Testis (tissue), 2 donors: ENCODE measurements at regions not wholly inside any gene's neighbourhood (a gene's known extent, or its start where the extent isn't known, plus 50 kb on each side); places are given as distances from the start of the nearest gene placed in this dataset.

Source experiments
- CTCF ChIP-seq, 3 experiments: fragments of 450-650 bp in 2 of 3; fragments of 200-600 bp in 1 of 3; sonication (generic) in 1 of 3; IDR thresholded peaks; one replicate each; pipeline ENCODE4 v1.5.1; 2016 to 2019; ENCODE audit warnings: antibody characterized with exemption in 3 of 3, mild to moderate bottlenecking in 2 of 3, moderate library complexity in 1 of 3
- POLR2A ChIP-seq: fragments of 450-650 bp; IDR thresholded peaks from one replicate; pipeline ENCODE4 v1.6.1; 2017; ENCODE audit warnings: antibody characterized with exemption, mild to moderate bottlenecking, moderate library complexity

- TF ChIP-seq CTCF (IDR thresholded peaks at IDR 0.05) (no peak), POLR2A (no peak)
Observed at GRCh38 chr5:124986667-124987066, 240.2 kb upstream of the ZNF608 start.
